BLaER1 (cell line): ENCODE measurements at regions not wholly inside any gene's neighbourhood (a gene's known extent, or its start where the extent isn't known, plus 50 kb on each side); places are given as distances from the start of the nearest gene placed in this dataset.
"Not testable (repeated sequence)": the region's sequence is repeated elsewhere in the genome, so short reads cannot be mapped to it uniquely, and the experiment has no call there.

Source experiments
- H3K27ac ChIP-seq: shearing (Covaris generic); formaldehyde crosslinking; 2 replicates; pipeline ENCODE4 v1.8.1; 2022
- H3K27me3 ChIP-seq: shearing (Covaris generic); formaldehyde crosslinking; 2 replicates; pipeline ENCODE4 v1.8.1; 2022
- H3K36me3 ChIP-seq: shearing (Covaris generic); formaldehyde crosslinking; 2 replicates; pipeline ENCODE4 v1.8.1; 2022
- H3K4me1 ChIP-seq: shearing (Covaris generic); formaldehyde crosslinking; 2 replicates; pipeline ENCODE4 v1.8.1; 2022
- H3K4me2 ChIP-seq: shearing (Covaris generic); formaldehyde crosslinking; 2 replicates; pipeline ENCODE4 v1.8.1; 2022
- H3K4me3 ChIP-seq: shearing (Covaris generic); formaldehyde crosslinking; 2 replicates; pipeline ENCODE4 v1.8.1; 2022
- H3K9ac ChIP-seq: shearing (Covaris generic); formaldehyde crosslinking; 2 replicates; pipeline ENCODE4 v1.8.1; 2022
- H3K9me3 ChIP-seq: shearing (Covaris generic); formaldehyde crosslinking; 2 replicates; pipeline ENCODE4 v1.8.1; 2022
- H4K20me1 ChIP-seq: shearing (Covaris generic); formaldehyde crosslinking; 2 replicates; pipeline ENCODE4 v1.8.1; 2022
- Cebpa-rat ChIP-seq: shearing (Covaris generic); IDR thresholded peaks from 2 replicates; pipeline ENCODE4 v1.8.1; 2022

GRCh38 chr11:109041876-109042275 lies 377.0 kb downstream of the DDX10 start:
- Histone ChIP-seq H3K27me3 (no peaks in the 10 kb centered on the region), H3K9ac (no peak overlapping the region), H3K4me2 (no peak overlapping the region), H3K4me3 (no peak overlapping the region), H3K36me3 (no peaks in the 10 kb centered on the region), H3K9me3 (no peaks in the 10 kb centered on the region), H4K20me1 (no peaks in the 10 kb centered on the region), H3K4me1 (no peaks in the 10 kb centered on the region), H3K27ac (no peak overlapping the region)
- no peak for TF ChIP-seq Cebpa-rat

- TF ChIP-seq Cebpa-rat: no peak
Observed at GRCh38 chr11:109043315-109043714, 378.4 kb downstream of the DDX10 start.

GRCh38 chr11:109046284-109046992 lies 375.6 kb upstream of the C11orf87 start:
- Histone ChIP-seq H3K9ac (no peak overlapping the region), H3K4me3 (no peak overlapping the region), H3K4me1 (no peaks in the 10 kb centered on the region), H3K4me2 (no peak overlapping the region), H3K9me3 (no peaks in the 10 kb centered on the region), H3K36me3 (no peaks in the 10 kb centered on the region), H3K27ac (no peak overlapping the region), H3K27me3 (no peaks in the 10 kb centered on the region), H4K20me1 (no peaks in the 10 kb centered on the region)
- no peak for TF ChIP-seq Cebpa-rat

More at GRCh38 chr11:109043315-109043714, 378.4 kb downstream of the DDX10 start:
- Histone ChIP-seq H3K27ac (no peak overlapping the region), H3K36me3 (no peaks in the 10 kb centered on the region), H3K4me1 (no peaks in the 10 kb centered on the region), H3K4me3 (no peak overlapping the region), H3K9ac (no peak overlapping the region), H3K27me3 (no peaks in the 10 kb centered on the region), H3K9me3 (no peaks in the 10 kb centered on the region), H4K20me1 (no peaks in the 10 kb centered on the region), H3K4me2 (no peak overlapping the region)

GRCh38 chr11:109048098-109048497 lies 373.9 kb upstream of the C11orf87 start:
- TF ChIP-seq Cebpa-rat: no peak
- no peaks in the 10 kb centered on the region for H3K27me3 ChIP-seq
- H3K27ac ChIP-seq: no peak overlapping the region
- no peaks in the 10 kb centered on the region for H3K4me1 ChIP-seq
- no peaks in the 10 kb centered on the region for H3K9me3 ChIP-seq
- H3K4me2 ChIP-seq: no peak overlapping the region
- no peaks in the 10 kb centered on the region for H3K36me3 ChIP-seq
- H3K4me3 ChIP-seq: no peak overlapping the region
- no peak overlapping the region for H3K9ac ChIP-seq
- no peaks in the 10 kb centered on the region for H4K20me1 ChIP-seq

GRCh38 chr11:109051200-109051599 lies 370.8 kb upstream of the C11orf87 start:
- Histone ChIP-seq H3K9me3 (no peaks in the 10 kb centered on the region), H3K27me3 (no peaks in the 10 kb centered on the region), H3K4me2 (no peak overlapping the region), H4K20me1 (no peaks in the 10 kb centered on the region), H3K9ac (no peak overlapping the region), H3K4me1 (no peaks in the 10 kb centered on the region), H3K4me3 (no peak overlapping the region), H3K36me3 (no peaks in the 10 kb centered on the region), H3K27ac (no peak overlapping the region)
- no peak for TF ChIP-seq Cebpa-rat

- H3K9me3 ChIP-seq: no peaks in the 10 kb centered on the region
- H3K9ac ChIP-seq: no peak overlapping the region
- no peak overlapping the region for H3K27ac ChIP-seq
- H4K20me1 ChIP-seq: no peaks in the 10 kb centered on the region
- no peak overlapping the region for H3K4me2 ChIP-seq
- H3K4me3 ChIP-seq: no peak overlapping the region
- no peaks in the 10 kb centered on the region for H3K4me1 ChIP-seq
- H3K36me3 ChIP-seq: no peaks in the 10 kb centered on the region
- no peak for TF ChIP-seq Cebpa-rat
- no peaks in the 10 kb centered on the region for H3K27me3 ChIP-seq
Observed at GRCh38 chr11:109059402-109059801, 362.6 kb upstream of the C11orf87 start.

GRCh38 chr11:109061394-109061793 lies 360.6 kb upstream of the C11orf87 start:
- Histone ChIP-seq H3K27me3 (no peaks in the 10 kb centered on the region), H3K36me3 (no peaks in the 10 kb centered on the region), H3K27ac (no peak overlapping the region), H3K4me3 (no peak overlapping the region), H3K4me2 (no peak overlapping the region), H4K20me1 (no peaks in the 10 kb centered on the region), H3K9me3 (no peaks in the 10 kb centered on the region), H3K9ac (no peak overlapping the region), H3K4me1 (no peaks in the 10 kb centered on the region)
- TF ChIP-seq Cebpa-rat: no peak

GRCh38 chr11:109062445-109062844 lies 359.5 kb upstream of the C11orf87 start:
- no peak for TF ChIP-seq Cebpa-rat
- no peaks in the 10 kb centered on the region for H3K4me1 ChIP-seq
- no peak overlapping the region for H3K9ac ChIP-seq
- H3K27ac ChIP-seq: no peak overlapping the region
- H3K4me2 ChIP-seq: no peak overlapping the region
- no peaks in the 10 kb centered on the region for H3K9me3 ChIP-seq
- no peaks in the 10 kb centered on the region for H4K20me1 ChIP-seq
- no peaks in the 10 kb centered on the region for H3K36me3 ChIP-seq
- no peaks in the 10 kb centered on the region for H3K27me3 ChIP-seq
- H3K4me3 ChIP-seq: no peak overlapping the region

GRCh38 chr11:109062871-109063270 lies 359.1 kb upstream of the C11orf87 start:
- Histone ChIP-seq H4K20me1 (no peaks in the 10 kb centered on the region), H3K36me3 (no peaks in the 10 kb centered on the region), H3K27me3 (no peaks in the 10 kb centered on the region), H3K4me1 (no peaks in the 10 kb centered on the region), H3K9me3 (no peaks in the 10 kb centered on the region), H3K9ac (no peak overlapping the region), H3K4me2 (no peak overlapping the region), H3K27ac (no peak overlapping the region), H3K4me3 (no peak overlapping the region)
- no peak for TF ChIP-seq Cebpa-rat

GRCh38 chr11:109064618-109065311 lies 357.2 kb upstream of the C11orf87 start:
- not testable (repeated sequence) for H3K9me3 ChIP-seq, H3K4me3 ChIP-seq, H3K36me3 ChIP-seq, H3K9ac ChIP-seq, H3K27me3 ChIP-seq, H4K20me1 ChIP-seq, H3K27ac ChIP-seq, H3K4me1 ChIP-seq, H3K4me2 ChIP-seq
